ENCODE measurements at regions not wholly inside any gene's neighbourhood (a gene's known extent, or its start where the extent isn't known, plus 50 kb on each side); places are given as distances from the start of the nearest gene placed in this dataset.

DNA sequence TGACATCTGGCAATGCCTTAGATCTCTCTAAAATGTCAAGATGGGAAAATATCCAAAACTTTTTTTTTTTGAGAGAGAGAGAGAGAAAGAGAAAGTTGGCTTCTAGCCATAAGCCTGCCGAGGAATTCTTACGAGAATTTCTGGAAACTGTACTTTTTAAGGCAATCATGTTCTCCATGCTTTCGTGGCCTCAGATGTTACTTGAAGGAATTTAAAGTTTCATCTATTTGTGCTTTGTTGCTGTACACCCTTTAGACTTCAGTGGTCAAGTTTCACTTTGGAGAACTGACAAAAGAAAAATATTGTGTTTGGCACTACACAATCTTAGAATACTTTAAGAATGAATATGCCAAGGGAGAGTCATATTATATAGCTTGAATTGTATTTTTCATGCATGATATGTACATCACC, 53.9 kb downstream of the FAT4 start:
- TF ChIP-seq, protein P1, sequence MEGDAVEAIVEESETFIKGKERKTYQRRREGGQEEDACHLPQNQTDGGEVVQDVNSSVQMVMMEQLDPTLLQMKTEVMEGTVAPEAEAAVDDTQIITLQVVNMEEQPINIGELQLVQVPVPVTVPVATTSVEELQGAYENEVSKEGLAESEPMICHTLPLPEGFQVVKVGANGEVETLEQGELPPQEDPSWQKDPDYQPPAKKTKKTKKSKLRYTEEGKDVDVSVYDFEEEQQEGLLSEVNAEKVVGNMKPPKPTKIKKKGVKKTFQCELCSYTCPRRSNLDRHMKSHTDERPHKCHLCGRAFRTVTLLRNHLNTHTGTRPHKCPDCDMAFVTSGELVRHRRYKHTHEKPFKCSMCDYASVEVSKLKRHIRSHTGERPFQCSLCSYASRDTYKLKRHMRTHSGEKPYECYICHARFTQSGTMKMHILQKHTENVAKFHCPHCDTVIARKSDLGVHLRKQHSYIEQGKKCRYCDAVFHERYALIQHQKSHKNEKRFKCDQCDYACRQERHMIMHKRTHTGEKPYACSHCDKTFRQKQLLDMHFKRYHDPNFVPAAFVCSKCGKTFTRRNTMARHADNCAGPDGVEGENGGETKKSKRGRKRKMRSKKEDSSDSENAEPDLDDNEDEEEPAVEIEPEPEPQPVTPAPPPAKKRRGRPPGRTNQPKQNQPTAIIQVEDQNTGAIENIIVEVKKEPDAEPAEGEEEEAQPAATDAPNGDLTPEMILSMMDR (conservative IDR thresholded peaks at IDR 0.05 in 1 of 2, IDR thresholded peaks at IDR 0.05 in 1 of 2; ENCODE audit: low read depth in 1 of 2, low read length in 2 of 2): no peak
- no peak for TF ChIP-seq EZH2 (IDR thresholded peaks at IDR 0.05; ENCODE audit: low read length, missing control alignments)

All from fibroblast of lung (primary cell).